GM21526 (cell line): ENCODE measurements at regions not wholly inside any gene's neighbourhood (a gene's known extent, or its start where the extent isn't known, plus 50 kb on each side); places are given as distances from the start of the nearest gene placed in this dataset.

ENCODE experiments used
- ATAC-seq: cut with Tn5 transposase; IDR thresholded peaks from one replicate; pipeline ENCODE4 v1.9.1; 2021; ENCODE audit warnings: moderate library complexity; ENCODE audit not compliant: unreplicated experiment, low FRiP score

DNA sequence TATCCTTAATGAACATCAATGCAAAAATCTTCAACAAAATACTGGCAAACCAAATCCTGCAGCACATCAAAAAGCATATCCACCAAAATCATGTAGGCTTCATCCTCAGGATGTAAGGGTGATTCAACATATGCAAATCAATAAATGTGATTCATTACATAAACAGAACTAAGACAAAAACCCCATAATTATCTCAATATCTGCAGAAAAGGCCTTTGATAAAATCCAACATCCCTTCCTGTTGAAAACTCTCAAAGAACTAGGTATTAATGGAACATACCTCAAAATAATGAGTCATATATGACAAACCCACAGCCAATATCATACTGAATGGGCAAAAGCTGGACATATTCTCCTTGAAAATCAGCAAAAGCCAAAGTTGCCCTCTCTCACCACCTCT lies 54.6 kb upstream of the DEPDC1 start:
- no peak for ATAC-seq

DNA sequence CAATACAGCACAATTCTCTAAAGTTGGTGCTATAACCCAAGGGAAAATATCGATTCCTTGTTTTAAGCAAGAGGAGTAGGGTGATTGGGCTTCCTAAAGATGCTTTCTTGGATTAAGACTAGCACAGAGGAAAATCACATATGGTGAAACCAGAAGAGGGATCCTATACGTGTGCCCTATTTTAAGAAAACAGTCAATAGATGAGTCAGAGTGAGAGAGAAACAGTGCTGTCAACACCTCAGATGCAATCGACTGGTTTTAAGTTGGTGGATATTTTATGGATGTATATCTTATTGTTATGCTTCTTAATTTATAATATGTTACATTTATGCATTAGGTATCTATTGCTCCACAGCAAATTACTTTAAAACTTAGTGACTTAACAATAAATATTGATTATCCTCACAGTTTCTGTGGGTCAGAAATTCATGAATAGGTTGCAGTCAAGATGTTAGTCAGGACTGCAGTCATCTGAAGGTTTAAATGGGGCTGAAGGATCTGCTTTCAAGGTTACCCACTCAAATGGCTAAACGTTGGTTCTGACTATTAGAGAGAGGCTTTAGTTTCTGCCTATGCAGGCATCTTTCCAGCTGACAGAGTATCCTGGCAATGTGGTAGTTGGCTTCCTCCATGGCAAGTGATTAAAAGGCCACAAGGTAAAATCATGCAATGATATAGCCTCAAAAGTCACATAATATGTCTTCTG lies 61.6 kb upstream of the DEPDC1 start:
- ATAC-seq: peak; percentile 71

- ATAC-seq: no peak
Measured at GRCh38 chr1:68565923-68566322, 69.0 kb upstream of the DEPDC1 start.

- no peak for ATAC-seq
Measured at GRCh38 chr1:68570871-68571270, 74.0 kb upstream of the DEPDC1 start.

- ATAC-seq: no peak
Measured at GRCh38 chr1:68571454-68572235, 74.8 kb upstream of the DEPDC1 start.

DNA sequence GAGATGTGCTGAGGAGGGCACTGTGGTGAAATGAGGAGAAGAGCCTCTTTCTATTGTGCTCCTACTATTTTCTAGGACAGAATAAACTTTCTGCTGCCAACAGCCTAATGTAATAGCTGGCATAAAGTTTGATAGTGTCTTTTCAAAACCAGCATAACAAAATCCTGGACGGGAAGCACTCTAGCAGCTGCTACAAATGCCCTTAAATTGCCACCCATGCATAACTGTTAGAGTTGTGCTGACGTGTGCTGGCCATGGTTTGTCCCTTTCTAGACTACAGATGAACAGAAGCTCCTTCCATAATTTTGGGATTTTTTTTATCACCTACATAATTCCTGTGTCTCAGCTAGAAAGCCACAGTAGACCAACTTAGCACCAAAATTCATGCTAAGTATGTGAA lies 88.5 kb upstream of the DEPDC1 start:
- ATAC-seq: no peak

DNA sequence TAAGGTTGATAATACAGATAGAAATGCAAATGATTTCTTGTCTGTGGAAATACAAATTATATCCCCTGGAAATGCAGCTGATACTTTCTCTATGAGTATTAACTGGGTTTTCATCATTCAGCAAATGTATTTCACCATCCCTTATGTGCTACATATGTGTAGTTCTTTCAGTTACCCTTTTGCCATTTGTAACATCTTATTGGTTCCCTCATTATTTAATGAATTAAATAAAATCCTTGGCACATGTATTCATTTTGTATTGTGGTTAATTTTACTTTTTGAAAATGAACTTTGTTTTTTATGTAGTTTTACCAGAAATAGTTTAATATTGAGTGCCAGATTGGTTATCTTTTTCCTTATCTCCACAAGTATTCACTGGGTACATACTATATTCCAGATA lies 89.9 kb upstream of the DEPDC1 start:
- no peak for ATAC-seq

DNA sequence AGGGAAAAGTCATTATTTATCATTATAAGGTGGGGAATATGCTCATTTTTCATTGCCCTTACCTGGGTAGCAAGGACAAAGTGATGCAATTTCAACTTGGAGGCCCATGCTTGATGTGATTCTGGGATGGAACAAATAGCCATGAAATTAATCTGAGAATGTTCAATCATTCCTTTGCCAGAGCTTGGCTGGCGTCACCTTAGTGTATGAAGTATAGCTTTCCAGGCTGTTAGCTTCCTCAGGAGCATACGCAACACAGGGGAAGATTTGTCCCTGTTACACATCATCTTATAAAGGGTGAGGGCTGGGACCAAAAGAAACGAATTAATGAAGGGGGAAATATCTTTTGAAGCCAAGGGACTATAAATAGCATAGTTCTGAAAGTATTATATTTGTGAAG lies 91.4 kb upstream of the DEPDC1 start:
- no peak for ATAC-seq

GRCh38 chr1:68590473-68590872 lies 93.6 kb upstream of the DEPDC1 start:
- ATAC-seq: no peak

DNA sequence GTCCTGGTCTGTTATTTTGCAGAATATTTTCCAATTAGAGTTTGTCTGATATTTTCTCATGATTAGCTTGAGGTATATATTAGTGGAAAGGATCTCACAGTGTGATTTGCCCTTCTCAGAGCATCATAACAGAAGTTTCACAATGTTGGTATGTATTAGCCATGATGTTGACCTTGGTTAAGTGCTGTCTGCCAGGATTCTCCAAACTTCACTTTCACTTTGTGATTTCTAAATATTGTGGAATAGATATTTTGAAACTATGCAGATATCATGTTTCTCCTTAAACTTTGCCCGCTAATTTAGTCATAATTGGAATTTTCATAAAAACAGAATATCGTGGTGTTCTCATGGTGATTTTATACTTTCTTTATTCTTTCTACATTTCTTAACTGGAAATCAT lies 98.0 kb upstream of the DEPDC1 start:
- ATAC-seq: no peak

DNA sequence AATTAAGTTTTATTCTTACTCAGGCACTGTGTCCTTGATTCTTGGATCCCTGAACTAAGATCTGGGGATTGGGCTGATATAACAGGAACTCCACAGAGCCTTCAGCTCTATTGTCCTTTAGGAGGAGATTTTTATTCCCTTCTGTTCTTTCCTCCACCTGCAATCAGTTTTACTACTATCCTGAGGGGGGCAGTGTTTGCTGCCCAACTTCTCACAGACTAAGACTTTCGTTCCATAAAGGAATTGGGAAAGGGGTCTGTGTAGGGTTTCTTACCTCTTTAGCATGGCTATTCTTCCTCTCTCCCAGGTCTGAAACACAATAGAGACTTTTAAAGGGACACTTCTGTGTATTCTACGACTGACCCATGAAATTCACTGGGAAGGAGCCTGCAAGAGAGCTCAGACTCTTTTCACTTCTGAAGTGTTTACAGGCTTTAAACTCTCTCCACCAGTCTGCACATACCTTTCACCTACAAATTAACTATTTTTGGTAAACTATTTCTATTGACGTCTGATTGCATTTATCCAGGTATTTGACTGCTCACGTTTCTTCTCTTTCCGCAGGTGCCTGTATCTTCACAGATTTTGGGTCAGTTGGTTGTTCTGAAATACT lies 103.3 kb upstream of the DEPDC1 start:
- ATAC-seq: no peak

GRCh38 chr1:68608289-68608688 lies 111.4 kb upstream of the DEPDC1 start:
- no peak for ATAC-seq

- no peak for ATAC-seq
Measured at GRCh38 chr1:68615312-68615711, 118.4 kb upstream of the DEPDC1 start.

GRCh38 chr1:68617942-68618341 lies 121.1 kb upstream of the DEPDC1 start:
- ATAC-seq: no peak

GRCh38 chr1:68620571-68620970 lies 123.7 kb upstream of the DEPDC1 start:
- ATAC-seq: no peak

- no peak for ATAC-seq
Measured at GRCh38 chr1:68623700-68624099, 126.8 kb upstream of the DEPDC1 start.

DNA sequence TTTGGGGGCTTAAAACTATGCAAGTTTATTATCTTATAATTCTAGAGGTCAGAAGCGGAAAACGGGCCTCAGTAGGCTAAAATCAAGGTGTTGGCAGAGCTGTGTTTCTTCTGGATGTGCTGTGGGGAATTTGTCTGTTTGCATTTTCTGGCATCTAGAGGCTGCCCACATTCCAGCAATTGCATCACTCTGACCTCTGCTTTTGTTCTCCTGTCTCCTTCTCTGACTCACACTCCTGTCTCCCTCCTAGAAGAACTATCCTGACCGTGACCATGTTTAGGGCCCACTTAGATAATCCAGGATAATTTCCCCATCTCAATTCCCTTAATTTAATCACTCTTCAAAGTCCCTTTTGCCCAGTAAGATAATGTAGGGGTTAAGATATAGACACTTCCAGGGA lies 127.4 kb upstream of the DEPDC1 start:
- no peak for ATAC-seq

GRCh38 chr1:68625624-68626023 lies 128.7 kb upstream of the DEPDC1 start:
- no peak for ATAC-seq

DNA sequence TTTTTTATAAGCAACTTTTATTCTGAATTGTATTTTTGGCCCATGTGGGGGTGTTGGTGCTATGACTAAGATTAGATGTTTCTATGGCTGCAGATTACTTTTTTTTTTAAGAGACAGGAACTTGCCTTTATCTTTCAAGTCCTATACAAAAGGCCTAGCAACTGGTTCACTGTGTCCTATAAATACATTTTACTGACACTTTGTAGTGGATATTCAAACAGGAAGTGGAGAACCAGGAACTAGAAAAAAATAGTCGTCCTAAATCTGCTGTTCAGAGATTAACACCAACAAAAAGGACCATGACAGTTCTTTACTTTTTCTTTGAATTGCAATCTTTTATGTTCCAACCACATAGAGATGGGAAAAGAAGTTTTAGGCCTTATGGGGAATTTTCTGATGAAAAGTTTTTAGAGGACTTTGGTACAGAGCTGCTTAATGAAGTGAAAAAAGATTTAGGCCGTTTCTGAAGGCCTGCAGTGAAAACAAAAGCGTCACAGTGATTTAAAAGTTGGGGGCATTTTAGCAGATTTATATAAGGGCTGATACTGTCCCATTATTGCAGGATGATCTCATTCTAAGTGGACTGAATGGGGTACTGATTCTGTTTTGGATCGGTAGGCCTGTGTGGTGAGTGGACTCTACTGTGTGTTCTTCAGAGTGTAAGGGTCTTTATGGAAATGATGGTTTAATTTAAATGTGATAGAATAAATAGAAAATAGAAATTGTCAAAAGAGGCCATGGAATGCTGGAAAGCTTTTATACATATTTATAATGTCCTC lies 136.4 kb upstream of the DEPDC1 start:
- no peak for ATAC-seq

DNA sequence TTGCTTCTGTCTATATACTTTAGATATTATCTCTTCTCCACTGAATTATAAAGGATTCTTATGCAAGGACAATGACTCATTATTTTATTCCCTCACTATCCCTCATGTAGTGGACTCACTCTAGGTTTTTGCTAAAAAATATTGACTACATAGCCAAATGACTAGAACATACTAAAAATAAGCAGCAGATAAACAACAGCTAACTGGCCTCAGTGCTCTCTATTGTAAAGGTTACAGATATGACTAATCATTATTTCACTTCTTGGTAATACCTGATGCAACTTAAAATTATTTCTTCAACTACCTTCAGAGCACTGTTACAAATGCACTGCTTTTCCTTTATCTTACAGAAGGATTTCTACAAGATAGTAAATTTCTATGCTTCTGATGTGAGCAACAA lies 147.6 kb upstream of the DEPDC1 start:
- no peak for ATAC-seq

- ATAC-seq: no peak
Measured at GRCh38 chr1:68651115-68651514, 154.2 kb upstream of the DEPDC1 start.
